ENCODE measurements at regions not wholly inside any gene's neighbourhood (a gene's known extent, or its start where the extent isn't known, plus 50 kb on each side); places are given as distances from the start of the nearest gene placed in this dataset.

DNA sequence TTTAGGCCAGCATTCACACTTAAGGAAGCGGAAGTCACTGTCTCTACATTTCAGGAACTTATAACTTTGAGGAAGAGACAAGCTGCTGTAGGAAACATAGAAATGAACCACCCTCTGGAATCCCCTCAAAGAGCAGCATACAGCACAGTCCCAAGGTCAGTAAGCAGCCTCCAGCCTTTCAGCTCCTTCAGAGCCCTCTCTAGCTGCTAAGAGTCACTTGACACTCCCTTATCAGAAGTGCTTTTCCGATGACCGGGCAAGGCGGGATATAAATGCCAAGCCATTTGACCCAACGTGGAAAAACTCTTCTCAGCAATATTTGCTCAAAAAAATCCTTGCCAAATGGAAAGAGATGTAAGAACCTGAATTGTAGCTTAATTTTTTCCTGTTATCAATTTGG is 1284.3 kb downstream of the XPNPEP1 start:
- 98% methylated on average over 5 of the region's 5 CpGs; no CpG with 5 or more reads in 1 of the 2 experiments for WGBS, 2 experiments (ENCODE audit: extremely low coverage in 1 of 2, insufficient coverage in 1 of 2, insufficient read length in 1 of 2, insufficient replicate concordance in 2 of 2, low coverage in 1 of 2, low lambda C conversion rate in 2 of 2, missing lambda C conversion rate in 1 of 2)
- H2BK15ac ChIP-seq (ENCODE audit: low read length) = no peak overlapping the region
- no peaks in the 10 kb centered on the region for H3K27me3 ChIP-seq (replicated peaks in 1 of 4; ENCODE audit: control insufficient read depth in 3 of 4, extremely low read depth in 1 of 4, insufficient read depth in 3 of 4, low read length in 3 of 4)
- H3K4me2 ChIP-seq (ENCODE audit: insufficient read depth in 1 of 2, low read depth in 2 of 2, low read length in 2 of 2) = no peak overlapping the region
- no peaks in the 10 kb centered on the region for H3K23me2 ChIP-seq (ENCODE audit: low read depth, low read length)
- H2AFZ ChIP-seq (ENCODE audit: low read length) = no peak overlapping the region
- H3K9me3 ChIP-seq (ENCODE audit: insufficient read depth in 2 of 2, low read depth in 1 of 2, low read length in 1 of 2) = no peaks in the 10 kb centered on the region
- H3K56ac ChIP-seq (replicated peaks; ENCODE audit: insufficient read length, low read depth, low read length) = no peak overlapping the region
- H4K91ac ChIP-seq (replicated peaks; ENCODE audit: insufficient read length, low read length) = no peak overlapping the region
- H2BK120ac ChIP-seq (replicated peaks; ENCODE audit: low read depth, low read length) = no peak overlapping the region
- FAIRE-seq = no peak
- no peak overlapping the region for H3K18ac ChIP-seq (ENCODE audit: extremely low read depth, low read length)
- H3K4me1 ChIP-seq (replicated peaks in 1 of 4; ENCODE audit: control insufficient read depth in 3 of 4, insufficient read depth in 4 of 4, low read length in 3 of 4) = no peaks in the 10 kb centered on the region
- H4K5ac ChIP-seq (ENCODE audit: insufficient read length, low read depth, low read length) = no peak overlapping the region
- no peaks in the 10 kb centered on the region for H3K79me1 ChIP-seq (ENCODE audit: low read depth, low read length)
- H3K4me3 ChIP-seq (ENCODE audit: extremely low read depth in 1 of 4, insufficient read depth in 2 of 4, low read depth in 3 of 4, low read length in 4 of 4) = no peak overlapping the region
- H3K14ac ChIP-seq (ENCODE audit: insufficient read length) = no peak overlapping the region
- CTCF ChIA-PET (ENCODE audit: partially characterized antibody) = interaction anchor here (0.6 kb wide), 1 partner anchor 1083 kb away, joined by 3 read pairs; no protein-coding TSS in a partner anchor
- no peak overlapping the region for H3K4ac ChIP-seq (replicated peaks; ENCODE audit: insufficient read length, low read depth, low read length)
- DNase-seq (ENCODE audit: low read depth in 1 of 2, low spot score in 2 of 2) = no peak
- no peaks in the 10 kb centered on the region for H3K36me3 ChIP-seq (ENCODE audit: control insufficient read depth in 2 of 4, insufficient read depth in 4 of 4, low read length in 3 of 4)
- POLR2A ChIA-PET (ENCODE audit: partially characterized antibody) = no interaction called here
- no peak overlapping the region for H3K9ac ChIP-seq (replicated peaks in 1 of 4; ENCODE audit: extremely low read depth in 1 of 4, low read depth in 3 of 4, low read length in 3 of 4)
- H3K23ac ChIP-seq (ENCODE audit: insufficient read length) = no peak overlapping the region
- TF ChIP-seq NRF1 (IDR thresholded peaks at IDR 0.05; ENCODE audit: low read depth, low read length) = no peak
- no peak for TF ChIP-seq PHF8 (conservative IDR thresholded peaks at IDR 0.05; ENCODE audit: low read depth, low read length)
- no peak for TF ChIP-seq EZH2 (IDR thresholded peaks at IDR 0.05; ENCODE audit: low read depth, low read length, severe bottlenecking)
- no peak for TF ChIP-seq EGR1 (IDR thresholded peaks at IDR 0.05; ENCODE audit: borderline replicate concordance, low read depth, low read length)
- TF ChIP-seq, protein P1, sequence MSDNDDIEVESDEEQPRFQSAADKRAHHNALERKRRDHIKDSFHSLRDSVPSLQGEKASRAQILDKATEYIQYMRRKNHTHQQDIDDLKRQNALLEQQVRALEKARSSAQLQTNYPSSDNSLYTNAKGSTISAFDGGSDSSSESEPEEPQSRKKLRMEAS (IDR thresholded peaks at IDR 0.05) = no peak
- no peak for TF ChIP-seq RXRA (IDR thresholded peaks at IDR 0.05; ENCODE audit: insufficient read depth, low read depth, low read length)
- no peak overlapping the region for H3K27ac ChIP-seq (ENCODE audit: low read depth, low read length)
- no peak overlapping the region for H4K8ac ChIP-seq (ENCODE audit: extremely low read depth, insufficient read depth, low read length)
- H2AK5ac ChIP-seq (ENCODE audit: low read depth, low read length) = no peak overlapping the region
- no peak overlapping the region for H2BK5ac ChIP-seq (ENCODE audit: low read depth, low read length)
- H3K79me2 ChIP-seq (ENCODE audit: control insufficient read depth in 1 of 2, insufficient read depth in 2 of 2, low read length in 2 of 2) = no peaks in the 10 kb centered on the region
- no peak overlapping the region for H2BK12ac ChIP-seq (ENCODE audit: low read depth, low read length)
- H4K20me1 ChIP-seq (replicated peaks in 1 of 2; ENCODE audit: control insufficient read depth in 1 of 2, insufficient read depth in 2 of 2, low read length in 2 of 2) = no peaks in the 10 kb centered on the region
- no peak overlapping the region for H2BK20ac ChIP-seq (ENCODE audit: low read length)
